GM18498 (cell line): ENCODE measurements at regions not wholly inside any gene's neighbourhood (a gene's known extent, or its start where the extent isn't known, plus 50 kb on each side); places are given as distances from the start of the nearest gene placed in this dataset.

Source experiments
- ATAC-seq: cut with Tn5 transposase; IDR thresholded peaks from one replicate; pipeline ENCODE4 v1.9.1; 2021; ENCODE audit warnings: mild to moderate bottlenecking, moderate library complexity; ENCODE audit not compliant: unreplicated experiment

GRCh38 chr22:27680636-27681035, 120.9 kb downstream of the MN1 start:
- ATAC-seq: no peak

- ATAC-seq: no peak
Observed at GRCh38 chr22:27681037-27681436, 120.5 kb downstream of the MN1 start.

DNA sequence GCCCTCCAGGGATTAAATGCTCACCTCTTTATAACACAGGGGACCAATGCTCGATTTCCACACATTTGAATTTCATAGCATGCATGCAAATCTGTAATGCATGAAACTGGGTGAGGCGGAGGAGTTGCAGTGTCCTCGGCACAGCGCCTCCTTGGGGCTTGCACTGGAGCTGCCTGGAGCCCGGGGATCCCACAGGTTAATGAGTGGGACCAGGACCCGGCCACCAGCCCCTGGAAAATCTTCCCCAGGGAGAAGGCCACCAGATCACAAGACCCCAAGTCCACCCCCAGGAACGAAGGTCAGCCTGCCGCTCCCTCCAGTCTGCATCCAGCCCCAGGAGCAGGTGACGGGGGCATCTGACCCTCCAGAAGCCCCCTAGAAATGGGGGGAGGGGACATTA, 119.1 kb downstream of the MN1 start:
- no peak for ATAC-seq

GRCh38 chr22:27684901-27685300, 116.7 kb downstream of the MN1 start:
- ATAC-seq: no peak

- no peak for ATAC-seq
Observed at GRCh38 chr22:27685515-27685914, 116.0 kb downstream of the MN1 start.

GRCh38 chr22:27685970-27686369, 115.6 kb downstream of the MN1 start:
- no peak for ATAC-seq

DNA sequence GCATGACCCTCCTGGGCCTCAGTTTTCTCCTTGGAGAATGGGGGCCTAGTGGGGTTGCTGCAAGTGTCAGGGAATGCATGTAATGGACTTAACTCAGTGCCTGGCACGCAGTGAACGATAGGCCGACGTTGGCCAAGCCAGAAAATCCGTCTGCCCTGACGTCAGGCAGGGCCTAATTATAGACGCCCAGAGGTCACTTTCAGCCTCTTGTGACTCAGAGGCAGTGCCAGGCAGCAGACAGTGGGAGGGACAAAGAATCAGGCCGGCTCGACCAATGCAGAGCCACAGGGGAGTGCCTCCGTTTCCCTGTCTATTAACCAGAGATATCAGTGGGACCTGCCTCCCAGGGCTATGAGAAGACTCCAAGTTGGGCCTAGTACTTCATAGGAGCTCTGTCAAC, 115.0 kb downstream of the MN1 start:
- no peak for ATAC-seq

DNA sequence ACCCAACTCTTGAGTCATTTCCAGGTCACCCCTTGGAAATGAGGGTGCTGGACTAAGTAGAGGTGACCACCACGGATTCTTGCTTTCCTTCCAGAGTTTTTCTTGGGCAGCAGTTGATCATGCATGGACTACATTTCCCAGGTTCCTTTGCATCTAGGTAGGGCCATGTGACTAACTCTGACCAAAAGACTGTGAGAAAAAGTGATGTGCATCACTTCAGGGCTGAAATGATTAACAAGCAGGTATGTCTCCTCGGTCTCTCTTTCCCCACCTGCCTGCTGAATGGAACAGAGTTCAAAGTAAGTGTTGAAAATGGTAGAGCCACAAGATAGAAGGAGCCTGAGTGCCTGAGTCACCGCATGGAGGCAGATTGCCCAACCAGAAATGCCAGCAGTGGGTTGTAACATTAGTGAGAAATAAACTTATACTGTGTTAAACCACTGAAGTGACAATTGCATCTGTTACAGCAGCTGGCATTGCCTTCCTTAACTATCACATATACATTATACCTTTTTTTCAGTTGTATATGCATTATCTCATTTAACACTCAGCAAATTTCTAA, 113.5 kb downstream of the MN1 start:
- ATAC-seq: no peak

DNA sequence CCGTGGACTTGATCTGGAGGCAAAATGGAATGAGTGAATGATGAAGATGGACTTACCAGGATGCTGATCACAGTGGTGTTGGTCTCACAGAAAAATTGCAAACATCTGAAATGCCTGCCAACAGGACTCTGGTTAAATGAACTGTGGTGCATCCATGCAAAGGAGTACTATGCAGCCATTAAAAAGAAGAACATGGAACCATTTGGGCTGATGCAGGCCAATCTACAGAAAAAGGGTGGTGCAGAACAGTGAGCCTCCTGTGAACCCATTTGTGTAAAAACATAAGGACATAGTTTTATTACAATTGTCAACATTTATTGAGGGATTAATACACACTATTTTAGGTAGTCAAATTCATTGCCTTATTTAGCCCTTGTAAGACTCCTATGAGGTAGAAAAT, 111.9 kb downstream of the MN1 start:
- no peak for ATAC-seq

GRCh38 chr22:27690599-27690998, 111.0 kb downstream of the MN1 start:
- no peak for ATAC-seq

DNA sequence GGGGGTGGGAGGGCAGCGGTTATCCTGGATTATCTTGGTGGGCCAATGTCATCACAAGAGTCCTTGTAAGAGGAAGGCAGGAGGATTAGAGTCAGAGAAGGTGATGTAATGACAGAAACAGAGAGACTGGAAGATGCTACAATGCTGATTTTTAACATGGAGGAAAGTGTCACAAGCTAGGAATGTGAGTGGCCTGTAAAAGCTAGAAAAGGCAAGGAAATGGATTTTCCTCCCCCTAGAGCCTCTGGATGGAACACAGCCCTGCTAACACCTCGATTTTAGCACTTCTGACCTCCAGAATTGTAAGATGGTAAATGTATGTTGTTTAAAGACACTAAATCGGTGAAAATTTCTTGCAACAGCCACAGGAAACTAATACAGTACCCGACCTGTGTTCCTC, 109.3 kb downstream of the MN1 start:
- ATAC-seq: no peak

DNA sequence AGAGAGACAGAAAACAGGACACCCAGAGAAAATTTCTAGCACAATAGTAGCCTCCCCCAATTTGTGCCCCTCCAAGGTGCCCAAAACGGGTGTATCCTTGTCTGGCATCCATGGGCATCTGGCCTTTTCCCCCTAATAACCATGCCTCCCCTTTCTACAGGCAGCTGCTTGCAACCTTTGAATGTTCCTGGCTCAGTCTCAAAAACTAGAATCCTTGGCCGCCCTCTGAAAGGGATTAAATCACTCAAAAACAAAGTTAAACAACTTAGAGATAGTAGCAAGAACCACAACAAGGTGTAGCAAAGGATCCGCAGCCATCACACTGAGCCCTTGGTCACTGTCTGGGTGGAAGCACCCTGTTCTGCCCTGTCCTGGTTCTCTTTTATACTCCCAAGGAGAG, 105.6 kb downstream of the MN1 start:
- ATAC-seq: no peak

- ATAC-seq: no peak
Observed at GRCh38 chr22:27697888-27698287, 103.7 kb downstream of the MN1 start.
